ENCODE measurements at regions not wholly inside any gene's neighbourhood (a gene's known extent, or its start where the extent isn't known, plus 50 kb on each side); places are given as distances from the start of the nearest gene placed in this dataset.

GRCh38 chr3:193095366-193095765 is 145.7 kb upstream of the PLAAT1 start:
- H3K27ac ChIP-seq (ENCODE audit: low read depth in 1 of 2, low read length in 1 of 2) = no peak overlapping the region
- H3K36me3 ChIP-seq (ENCODE audit: control insufficient read depth in 4 of 4, insufficient read depth in 4 of 4, low read length in 4 of 4) = no peaks in the 10 kb centered on the region
- no peak overlapping the region for H3K4me3 ChIP-seq
- DNase-seq (no peak), ATAC-seq (ENCODE audit: insufficient read depth, low FRiP score) (no peak)
- 82 to 87% methylated on average over 4 of the region's 4 CpGs for WGBS, 2 donors
- no peaks in the 10 kb centered on the region for H3K9me3 ChIP-seq (ENCODE audit: control insufficient read depth in 4 of 4, insufficient read depth in 3 of 4, low read length in 3 of 4)
- TF ChIP-seq CTCF (IDR thresholded peaks at IDR 0.05; ENCODE audit: control extremely low read depth, extremely low read depth) = no peak
- peaks cover 0 to 2% (median 0%) of the 10 kb centered on the region in 5 donors for H3K4me1 ChIP-seq (ENCODE audit: control insufficient read depth in 5 of 5, insufficient read depth in 5 of 5, low read length in 5 of 5)
- no peaks in the 10 kb centered on the region for H3K27me3 ChIP-seq (ENCODE audit: control insufficient read depth in 3 of 3, insufficient read depth in 3 of 3, low read length in 2 of 3)
- no peak overlapping the region for H3K9ac ChIP-seq (ENCODE audit: insufficient read depth in 1 of 2, low read length in 2 of 2)

GRCh38 chr3:193096076-193096475 is 144.9 kb upstream of the PLAAT1 start:
- no peak overlapping the region for H3K27ac ChIP-seq (ENCODE audit: low read depth in 1 of 2, low read length in 1 of 2)
- 57 to 62% methylated on average over 2 of the region's 2 CpGs for WGBS, 2 donors
- H3K4me1 ChIP-seq (ENCODE audit: control insufficient read depth in 5 of 5, insufficient read depth in 5 of 5, low read length in 5 of 5) = peaks cover 0 to 2% (median 0%) of the 10 kb centered on the region in 5 donors
- no peaks in the 10 kb centered on the region for H3K36me3 ChIP-seq (ENCODE audit: control insufficient read depth in 4 of 4, insufficient read depth in 4 of 4, low read length in 4 of 4)
- TF ChIP-seq CTCF (IDR thresholded peaks at IDR 0.05; ENCODE audit: control extremely low read depth, extremely low read depth) = no peak
- H3K27me3 ChIP-seq (ENCODE audit: control insufficient read depth in 3 of 3, insufficient read depth in 3 of 3, low read length in 2 of 3) = no peaks in the 10 kb centered on the region
- no peak overlapping the region for H3K4me3 ChIP-seq
- DNase-seq (no peak), ATAC-seq (ENCODE audit: insufficient read depth, low FRiP score) (no peak)
- peaks cover 0 to under 1% (median 0%) of the 10 kb centered on the region in 4 donors for H3K9me3 ChIP-seq (ENCODE audit: control insufficient read depth in 4 of 4, insufficient read depth in 3 of 4, low read length in 3 of 4)
- no peak overlapping the region for H3K9ac ChIP-seq (ENCODE audit: insufficient read depth in 1 of 2, low read length in 2 of 2)

- ATAC-seq (ENCODE audit: insufficient read depth, low FRiP score) (no peak), DNase-seq (peak in 1 of 3 donors; percentile 24)
- H3K36me3 ChIP-seq (ENCODE audit: control insufficient read depth in 4 of 4, insufficient read depth in 4 of 4, low read length in 4 of 4) = no peaks in the 10 kb centered on the region
- H3K4me3 ChIP-seq = no peak overlapping the region
- TF ChIP-seq CTCF (IDR thresholded peaks at IDR 0.05; ENCODE audit: control extremely low read depth, extremely low read depth) = no peak
- no peaks in the 10 kb centered on the region for H3K9me3 ChIP-seq (ENCODE audit: control insufficient read depth in 4 of 4, insufficient read depth in 3 of 4, low read length in 3 of 4)
- WGBS, 2 donors = 79 to 89% methylated on average over 10 of the region's 10 CpGs
- no peak overlapping the region for H3K9ac ChIP-seq (ENCODE audit: insufficient read depth in 1 of 2, low read length in 2 of 2)
- H3K27ac ChIP-seq (ENCODE audit: low read depth in 1 of 2, low read length in 1 of 2) = no peak overlapping the region
- H3K4me1 ChIP-seq (ENCODE audit: control insufficient read depth in 5 of 5, insufficient read depth in 5 of 5, low read length in 5 of 5) = peaks cover 0 to under 1% (median 0%) of the 10 kb centered on the region in 5 donors
- H3K27me3 ChIP-seq (ENCODE audit: control insufficient read depth in 3 of 3, insufficient read depth in 3 of 3, low read length in 2 of 3) = no peaks in the 10 kb centered on the region
Measured at GRCh38 chr3:193114431-193115340, 126.3 kb upstream of the PLAAT1 start.
